Inferior parietal cortex (tissue), 1 donor: ENCODE measurements at regions not wholly inside any gene's neighbourhood (a gene's known extent, or its start where the extent isn't known, plus 50 kb on each side); places are given as distances from the start of the nearest gene placed in this dataset.
"Not testable (repeated sequence)": the region's sequence is repeated elsewhere in the genome, so short reads cannot be mapped to it uniquely, and the experiment has no call there.

Experiments
- DNase-seq: peaks from one replicate; pipeline ENCODE4 v3.0.0-alpha.2; 2016; ENCODE audit errors: extremely low spot score

DNA sequence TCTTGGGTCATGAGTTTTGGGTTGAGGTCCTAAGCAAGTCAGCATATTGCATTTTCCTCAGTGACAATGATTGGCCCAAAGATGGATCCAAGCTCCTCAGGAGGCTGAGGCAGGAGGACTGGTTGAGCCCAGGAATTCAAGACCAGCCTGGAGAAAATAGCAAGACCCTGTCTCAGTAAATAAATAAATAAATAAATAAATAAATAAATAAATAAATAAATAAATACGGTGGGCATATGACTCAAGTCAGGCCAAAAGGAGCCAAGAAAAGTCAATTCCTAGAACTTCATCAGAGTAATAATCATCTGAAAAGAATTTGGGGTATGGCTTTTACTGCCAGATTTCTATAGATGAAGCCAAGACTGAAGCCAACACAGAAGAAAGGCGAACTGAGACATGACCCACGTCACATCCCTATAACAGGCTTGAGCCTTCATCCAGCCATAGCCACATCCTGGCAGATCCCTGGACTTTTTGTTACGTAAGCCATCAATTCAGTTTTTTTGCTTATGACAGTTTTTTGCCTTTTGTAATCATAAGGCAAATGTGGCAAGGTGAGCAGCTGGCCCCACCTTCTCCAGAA, 88.5 kb upstream of the NFASC start:
- DNase-seq: no peak

DNA sequence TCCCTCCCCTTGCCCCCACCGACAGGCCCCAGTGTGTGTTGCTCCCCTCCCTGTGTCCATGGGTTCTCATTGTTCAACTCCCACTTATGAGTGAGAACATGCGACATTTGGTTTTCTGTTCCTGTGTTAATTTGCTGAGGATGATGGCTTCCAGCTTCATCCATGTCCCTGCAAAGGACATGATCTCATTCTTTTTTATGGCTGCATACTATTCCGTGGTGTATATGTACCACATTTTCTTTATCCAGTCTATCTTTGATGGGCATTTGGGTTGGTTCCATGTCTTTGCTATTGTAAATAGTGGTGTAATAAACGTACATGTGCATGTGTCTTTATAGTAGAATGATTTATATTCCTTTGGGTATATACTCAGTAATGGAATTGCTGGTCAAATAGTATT, 85.6 kb upstream of the NFASC start:
- not testable (repeated sequence) for DNase-seq

DNA sequence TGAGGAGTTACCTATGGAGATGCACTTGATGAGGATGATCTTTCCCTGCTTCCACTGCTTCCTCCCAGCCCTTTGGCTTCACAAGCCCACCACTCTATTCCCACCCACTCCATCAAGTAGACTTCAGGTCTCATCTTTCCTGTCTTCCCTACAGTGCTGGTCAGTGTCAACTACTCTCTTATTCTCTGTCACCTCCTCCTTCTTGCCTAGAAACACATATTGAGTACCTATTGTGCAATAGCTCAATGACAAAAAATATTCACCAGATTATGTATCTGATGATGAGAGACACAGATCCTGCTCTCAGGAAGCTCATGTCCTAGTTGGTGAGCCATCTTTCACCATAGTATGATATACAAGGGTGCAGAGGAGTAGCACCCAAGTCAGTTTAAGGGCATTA, 82.2 kb upstream of the NFASC start:
- DNase-seq: no peak

DNA sequence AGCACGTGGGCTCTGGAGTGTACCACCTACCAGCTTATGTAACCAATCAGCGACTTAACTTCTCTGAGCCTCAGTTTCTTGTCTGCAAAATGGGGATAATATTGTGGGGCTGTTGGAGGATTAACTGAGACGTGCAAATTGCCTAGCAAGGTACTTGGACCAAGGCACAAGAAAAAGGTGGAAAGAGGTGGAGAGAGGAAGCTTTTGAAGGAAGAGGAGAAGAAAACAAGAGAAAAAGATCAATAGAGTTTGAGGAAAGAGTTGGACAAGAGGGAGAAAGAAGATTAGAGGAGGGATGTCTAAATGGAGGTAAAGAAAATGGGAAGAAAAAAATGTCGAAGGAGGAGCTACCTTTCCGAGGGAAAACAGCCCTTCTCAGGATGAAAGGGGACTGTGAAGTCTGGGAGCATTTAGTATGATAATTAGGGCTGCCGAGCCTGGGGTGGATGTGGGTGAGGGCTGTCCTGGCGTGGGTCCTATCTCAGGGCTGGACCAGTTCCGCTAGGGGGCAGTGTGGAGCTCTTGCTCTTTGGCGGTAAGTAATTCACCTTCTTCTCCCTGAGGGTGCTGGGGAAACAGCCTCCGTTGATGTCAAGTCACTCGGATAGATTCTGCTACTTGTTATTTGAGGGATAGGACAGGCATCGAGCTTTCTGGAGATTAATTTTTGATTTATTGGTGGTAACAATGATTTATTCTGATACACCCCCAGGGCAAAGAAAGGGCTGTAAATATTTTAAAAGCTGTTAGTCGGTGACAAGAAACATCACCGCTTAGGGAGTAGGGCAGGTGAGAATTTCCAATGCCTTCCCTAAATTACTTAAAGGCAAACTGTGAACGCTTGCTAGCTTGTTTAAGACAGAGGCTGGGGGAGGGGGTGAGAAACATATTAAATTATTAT, 79.0 kb upstream of the NFASC start:
- peak; percentile 54 for DNase-seq

DNA sequence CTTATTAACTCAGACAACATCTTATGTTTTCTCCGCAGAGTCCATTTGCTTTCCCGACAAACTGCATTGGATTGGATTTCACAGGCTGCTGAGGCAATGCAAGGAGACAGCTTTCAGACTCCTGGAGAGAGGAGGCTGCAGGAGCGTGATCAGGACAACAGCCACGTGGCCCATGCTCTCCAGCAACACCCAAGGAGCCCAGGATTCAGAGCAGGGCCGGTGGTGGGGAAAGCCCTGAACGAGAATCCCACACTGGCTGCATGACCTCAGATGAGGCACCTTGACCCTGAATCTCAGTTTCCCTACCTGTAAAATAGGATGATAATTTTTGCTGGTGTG, 78.3 kb upstream of the NFASC start:
- DNase-seq: no peak

DNA sequence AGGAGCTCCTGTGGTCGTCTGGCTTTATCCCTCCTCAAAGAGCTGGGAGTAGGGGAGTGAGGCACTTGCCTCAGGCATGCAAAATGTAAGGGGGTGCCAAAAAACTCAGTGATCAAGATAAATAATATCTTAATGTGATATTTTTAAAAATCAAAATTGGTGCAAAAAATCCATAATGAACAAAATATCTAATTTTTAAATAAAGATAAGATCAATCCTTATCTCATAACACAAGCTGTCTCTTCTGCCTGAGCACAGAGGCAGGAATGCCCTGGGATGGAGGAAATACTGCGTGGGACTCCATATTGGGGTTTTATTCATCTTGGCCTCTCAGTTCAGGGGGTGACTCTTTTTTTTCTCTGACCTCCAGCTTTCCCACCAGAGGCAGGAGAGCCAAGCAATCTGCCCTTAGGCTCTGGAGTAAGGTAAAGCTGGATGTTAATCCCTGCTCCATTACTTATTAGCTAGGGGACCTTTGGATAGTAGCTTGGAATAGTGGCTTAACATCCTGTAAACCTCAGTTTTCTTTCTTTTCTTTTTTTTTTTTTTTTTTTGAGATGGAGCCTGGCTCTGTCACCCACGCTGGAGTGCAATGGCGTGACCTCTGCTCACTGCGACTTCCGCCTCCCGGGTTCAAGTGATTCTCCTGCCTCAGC, 77.3 kb upstream of the NFASC start:
- no peak for DNase-seq

DNA sequence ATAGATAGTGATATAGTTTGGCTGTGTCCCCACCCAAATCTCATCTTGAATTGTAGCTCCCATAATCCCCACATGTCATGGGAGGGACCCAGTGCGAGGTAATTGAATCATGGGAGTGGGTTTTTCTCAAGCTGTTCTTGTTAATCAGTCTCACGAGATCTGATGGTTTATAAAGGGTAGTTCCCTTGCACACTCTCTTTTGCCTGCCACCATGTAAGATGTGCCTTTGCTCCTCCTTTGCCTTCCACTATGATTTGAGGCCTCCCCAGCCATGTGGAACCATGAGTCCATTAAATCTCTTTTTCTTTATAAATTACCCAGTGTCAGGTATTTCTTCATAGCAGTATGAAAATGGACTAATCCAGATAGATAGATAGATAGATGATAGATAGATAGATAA, 73.8 kb upstream of the NFASC start:
- DNase-seq: not testable (repeated sequence)

DNA sequence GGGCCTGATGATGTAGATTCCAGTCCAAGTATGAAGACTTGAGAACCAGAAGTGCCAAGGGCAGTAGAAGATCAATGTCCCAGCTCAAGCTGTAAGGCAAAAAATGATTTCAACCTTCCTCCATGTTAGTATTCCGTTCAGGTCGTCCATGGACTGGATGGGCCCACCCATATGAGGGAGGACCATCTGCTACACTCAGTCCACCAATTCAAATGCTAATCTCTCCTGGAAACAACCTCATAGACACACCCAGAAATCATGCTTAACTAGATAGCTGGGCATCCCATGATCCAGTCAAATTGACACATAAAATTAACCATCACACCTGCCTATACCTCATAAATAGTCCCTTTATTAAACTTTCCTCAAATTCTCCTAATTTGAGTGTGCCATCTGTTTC, 73.3 kb upstream of the NFASC start:
- DNase-seq: no peak

DNA sequence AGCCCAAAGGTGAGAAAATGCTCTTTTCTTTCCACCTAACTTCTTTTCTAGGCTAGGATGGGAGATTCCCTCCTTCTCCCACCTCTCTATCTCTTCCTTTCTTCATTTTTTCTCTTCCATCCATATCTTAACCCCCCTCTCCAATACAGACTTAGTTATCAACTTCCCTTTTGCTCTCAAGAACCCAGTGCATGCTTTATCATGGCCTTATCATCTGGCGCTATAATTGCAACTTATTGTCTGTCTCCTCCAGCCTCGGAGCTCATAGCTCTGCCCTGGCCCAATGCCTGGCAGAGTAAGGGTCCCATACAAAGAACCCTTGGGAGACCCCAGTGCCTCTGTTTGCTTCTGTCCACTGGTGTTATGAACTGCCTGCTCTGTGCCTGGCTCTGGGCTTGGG, 71.0 kb upstream of the NFASC start:
- no peak for DNase-seq

DNA sequence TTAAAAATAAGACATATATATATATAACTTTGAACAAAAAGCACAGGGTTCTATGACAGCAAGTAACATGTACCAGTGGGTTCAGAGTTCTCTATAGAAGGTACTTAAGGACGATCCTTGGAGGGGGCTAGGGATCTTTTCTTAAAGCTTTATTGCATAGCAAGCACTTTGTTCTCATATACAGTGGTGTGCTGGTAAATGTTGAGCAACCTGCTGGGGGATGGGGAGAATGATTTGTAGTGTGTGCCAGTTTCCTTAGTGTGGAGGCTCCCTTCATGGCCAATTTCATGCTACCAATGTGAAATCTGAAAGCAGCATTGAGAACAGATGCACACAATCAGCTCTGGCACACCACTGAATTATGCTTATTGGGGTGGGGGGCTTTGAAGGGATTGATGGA, 69.5 kb upstream of the NFASC start:
- no peak for DNase-seq

DNA sequence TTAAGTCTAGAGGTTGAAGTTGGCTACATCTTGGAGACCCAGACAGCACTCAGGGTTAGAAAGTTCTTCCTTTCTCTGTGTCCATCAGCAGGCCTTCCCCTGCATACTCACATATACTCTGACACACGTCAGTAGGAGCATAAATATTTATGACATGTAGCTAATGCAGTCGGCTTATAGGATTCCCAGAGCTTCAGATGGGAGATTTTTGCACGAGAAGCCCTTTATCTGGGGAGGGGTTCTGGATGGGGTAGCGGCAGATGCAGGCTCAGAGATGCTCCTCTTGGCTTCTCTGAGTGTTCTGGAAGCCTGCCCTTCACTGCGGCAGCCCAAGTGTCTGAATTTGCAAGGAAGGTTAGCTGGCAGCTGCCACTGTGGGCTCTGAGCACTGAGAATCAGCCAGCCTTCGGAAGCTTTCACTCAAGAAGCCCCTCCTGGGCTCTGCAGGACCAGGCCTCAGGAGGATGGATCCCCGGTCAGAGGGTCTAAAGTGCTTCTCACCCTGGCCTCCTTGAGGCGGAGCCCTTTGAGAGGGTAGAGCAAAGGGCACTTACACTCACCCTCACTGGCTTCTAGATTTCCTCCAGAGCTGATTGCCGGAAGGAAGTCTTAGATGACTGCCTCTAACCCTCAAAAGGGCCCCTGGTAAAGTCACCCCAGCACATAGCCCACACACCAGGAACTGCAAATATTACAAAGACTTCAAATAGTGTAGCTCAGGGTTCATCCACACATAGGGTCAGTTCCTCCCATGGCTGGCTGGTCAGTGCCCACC, 68.1 kb upstream of the NFASC start:
- no peak for DNase-seq

DNA sequence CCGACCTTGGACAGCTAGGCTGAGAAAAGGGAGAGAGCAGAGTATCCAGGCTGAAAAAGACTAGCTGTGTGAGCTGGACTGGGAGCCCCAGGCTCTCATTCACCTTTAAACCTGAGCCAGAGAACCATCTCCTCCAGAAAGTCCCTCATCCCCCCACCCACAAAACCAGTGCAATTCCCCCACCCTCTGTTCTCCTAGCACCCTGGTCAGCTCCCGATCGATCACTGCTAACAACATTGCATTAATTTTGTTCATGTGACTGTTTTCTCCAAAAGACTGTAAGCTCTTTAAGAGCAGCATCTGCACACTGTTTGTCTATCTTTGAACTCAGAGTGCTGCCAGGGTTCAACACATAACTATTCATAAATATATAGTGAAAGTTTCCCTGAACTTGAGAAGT, 67.1 kb upstream of the NFASC start:
- no peak for DNase-seq

DNA sequence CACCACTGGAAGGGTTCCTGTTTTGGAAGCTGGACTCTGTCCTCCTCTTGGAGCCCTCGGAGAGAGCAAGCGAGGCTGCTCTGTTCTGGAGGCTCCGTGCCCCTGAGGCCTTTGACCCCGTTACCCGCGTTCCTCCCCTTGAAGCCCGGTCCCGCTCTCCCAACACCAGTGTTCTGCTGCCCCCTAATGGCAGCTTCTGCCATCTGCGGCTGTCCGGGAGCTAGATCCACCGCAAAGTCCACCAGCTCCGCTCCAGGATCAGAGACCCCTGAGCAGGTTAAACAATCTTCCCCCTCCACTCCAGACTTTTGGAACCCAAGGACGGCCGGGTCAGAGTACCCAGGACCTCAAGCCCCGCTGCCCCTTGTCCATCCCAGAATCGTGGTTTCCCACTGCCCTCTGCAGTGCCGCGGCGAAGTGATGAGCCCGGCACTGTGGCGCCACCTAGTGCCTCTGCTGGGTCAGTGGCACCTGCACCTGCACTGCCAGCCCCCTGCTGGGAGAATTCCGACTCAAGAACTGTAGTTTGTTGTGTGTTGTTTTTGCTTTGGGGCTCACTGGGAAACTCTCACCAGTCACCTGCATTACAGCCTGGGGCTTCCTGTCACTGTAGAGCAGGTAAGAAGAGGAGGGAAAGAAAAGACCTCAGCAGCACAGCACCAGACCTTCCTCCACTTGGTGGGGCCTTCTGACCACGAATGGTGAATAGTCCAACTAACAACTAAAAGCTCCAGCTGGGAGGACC, 63.5 kb upstream of the NFASC start:
- peak; percentile 95 for DNase-seq

DNA sequence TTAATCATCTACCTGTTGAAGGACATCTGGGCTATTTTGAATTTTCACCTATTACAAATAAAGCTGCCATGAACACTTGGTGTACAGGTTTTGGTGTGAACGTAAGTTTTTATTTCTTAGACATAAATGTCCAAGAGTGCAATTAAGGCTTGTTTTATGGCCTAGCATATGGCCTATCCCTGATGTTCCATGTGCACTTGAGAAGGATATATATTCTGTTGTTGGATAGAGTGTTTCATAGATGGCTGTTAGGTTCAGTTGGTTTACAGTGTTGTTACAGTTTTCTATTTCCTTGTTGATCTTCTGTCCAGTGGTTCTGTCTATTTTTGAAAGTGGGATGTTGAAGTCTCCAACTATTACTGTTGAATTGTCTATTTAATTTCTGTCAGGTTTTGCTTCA, 61.2 kb upstream of the NFASC start:
- DNase-seq: no peak

DNA sequence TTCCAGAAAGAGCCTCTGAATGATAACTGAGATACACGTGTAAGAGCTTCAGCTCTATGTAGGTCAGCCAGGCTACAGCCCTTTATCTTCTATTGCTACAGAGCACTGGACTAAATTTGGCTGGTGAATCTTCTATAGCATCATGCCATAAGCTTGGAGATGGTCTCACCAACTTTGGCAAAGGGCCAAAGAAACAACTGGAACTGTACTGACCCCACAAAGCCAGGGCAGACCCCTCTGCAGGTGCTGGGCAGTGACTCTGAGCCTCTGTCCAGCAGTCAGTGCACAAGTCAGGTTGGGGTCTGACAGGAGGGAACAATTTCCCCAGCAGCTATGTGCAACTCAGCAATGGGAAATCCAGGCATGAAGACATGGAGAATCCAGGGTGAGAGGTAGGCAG, 57.8 kb upstream of the NFASC start:
- DNase-seq: no peak

DNA sequence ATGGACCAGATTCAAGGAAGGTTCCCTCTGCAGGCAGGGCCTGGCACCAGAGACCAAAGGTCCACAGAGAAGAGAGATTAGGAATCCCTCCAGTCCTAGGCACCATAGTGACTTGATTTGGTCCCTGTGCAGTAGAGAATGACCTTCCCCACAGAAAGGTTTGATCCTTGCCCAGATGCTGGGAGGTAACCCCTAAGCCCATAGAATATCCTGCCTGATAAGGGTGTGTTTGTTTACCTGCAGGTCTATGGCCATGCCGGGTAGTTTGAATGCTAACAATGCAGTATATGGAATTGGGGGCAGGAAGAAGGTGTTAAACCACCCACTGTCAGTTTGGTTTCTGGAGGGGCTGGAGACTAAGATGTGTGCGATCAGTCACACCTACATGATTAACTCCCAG, 57.1 kb upstream of the NFASC start:
- no peak for DNase-seq

DNA sequence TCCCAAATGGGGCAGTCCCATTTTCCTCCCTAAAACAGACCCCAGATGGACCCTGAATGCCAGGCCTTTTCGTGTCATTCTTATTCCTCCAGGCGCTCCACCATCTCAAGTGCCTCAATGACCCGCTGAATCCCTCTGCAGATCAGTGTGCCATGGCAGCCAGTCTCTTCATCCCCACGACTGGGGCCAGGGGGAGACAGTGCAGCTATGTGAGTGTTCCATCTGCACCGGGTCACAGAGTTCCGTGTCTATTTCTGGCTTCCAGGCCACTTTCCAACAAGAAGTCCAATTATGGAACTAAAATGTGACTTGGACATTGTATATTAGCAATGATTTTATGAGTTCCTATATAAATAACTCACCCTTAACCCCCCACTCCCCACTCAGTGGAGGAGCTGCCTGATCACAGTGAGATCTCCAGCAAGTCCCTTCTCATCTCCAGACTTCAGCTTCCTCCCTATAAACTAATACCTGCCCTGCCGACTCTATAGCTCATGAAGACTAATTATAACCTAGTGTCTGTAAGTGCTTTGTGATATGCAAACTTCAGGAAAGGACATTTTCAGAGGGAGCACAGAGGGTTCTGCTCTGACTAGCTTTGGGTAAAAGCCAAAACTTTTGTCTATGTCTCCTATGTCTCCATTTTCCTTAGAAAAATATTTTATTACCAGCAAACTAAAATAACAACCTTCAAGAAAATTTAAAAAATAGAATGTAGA, 56.3 kb upstream of the NFASC start:
- no peak for DNase-seq

DNA sequence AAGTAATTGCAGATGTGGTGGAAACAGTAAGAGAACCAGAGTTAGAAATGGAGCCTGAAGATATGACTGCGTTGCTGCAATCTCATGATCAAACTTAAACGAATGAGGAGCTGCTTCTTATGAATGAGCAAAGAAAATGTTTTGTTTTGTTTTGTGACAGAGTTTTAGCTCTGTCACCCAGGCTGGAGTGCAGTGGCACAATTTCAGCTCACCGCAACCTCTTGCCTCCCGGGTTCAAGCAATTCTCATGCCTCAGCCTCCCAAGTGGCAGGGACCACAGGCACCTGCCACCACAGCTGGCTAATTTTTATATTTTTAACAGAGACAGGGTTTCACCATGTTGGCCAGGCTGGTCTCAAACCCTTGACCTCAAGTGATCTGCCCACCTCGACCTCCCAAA, 53.3 kb upstream of the NFASC start:
- DNase-seq: no peak

DNA sequence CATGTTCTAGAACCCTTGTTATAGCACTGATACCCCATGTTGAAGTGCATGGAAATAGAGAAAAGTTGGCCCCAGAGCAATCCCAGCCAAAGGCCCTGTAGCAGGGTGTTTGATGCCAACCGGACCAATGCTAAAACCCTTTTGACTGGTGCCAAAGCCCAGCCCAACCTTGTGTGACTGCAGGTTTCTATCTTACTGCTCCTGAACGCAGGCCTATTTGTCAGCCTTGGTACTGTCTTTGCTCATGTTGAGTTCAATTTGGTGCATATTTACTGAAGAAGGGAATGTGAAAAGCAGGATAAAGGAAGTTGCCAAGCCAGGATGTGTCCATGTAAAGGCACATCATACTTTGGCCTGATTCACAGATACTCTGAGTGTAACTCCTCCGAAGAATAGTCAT, 51.7 kb upstream of the NFASC start:
- no peak for DNase-seq

DNA sequence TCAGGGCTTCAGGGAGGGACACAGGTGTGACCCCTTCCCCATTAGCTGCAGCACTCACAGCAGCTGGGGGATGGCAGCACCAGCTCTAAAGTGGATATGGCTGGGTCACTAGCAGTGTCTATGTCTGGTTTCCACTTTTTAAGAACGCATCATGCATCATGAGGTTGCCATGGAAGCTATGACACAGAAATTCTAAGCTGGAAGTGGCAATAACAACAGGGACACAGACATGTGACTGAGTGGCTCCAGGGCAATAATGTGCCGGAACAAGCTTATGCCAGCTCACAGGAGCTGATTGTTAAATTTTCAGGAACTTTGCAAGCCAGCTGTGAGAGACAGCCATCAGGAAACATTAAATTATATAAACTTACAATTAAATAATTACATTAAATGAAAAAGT, 51.2 kb upstream of the NFASC start:
- DNase-seq: no peak
